HFFc6 (cell line): ENCODE measurements at regions not wholly inside any gene's neighbourhood (a gene's known extent, or its start where the extent isn't known, plus 50 kb on each side); places are given as distances from the start of the nearest gene placed in this dataset.

Experiments
- DNase-seq: peaks from one replicate; pipeline ENCODE4 v3.0.0-alpha.2; 2018
- H3K27ac Mint-ChIP-seq: 2 replicates; pipeline ENCODE4 v1.8.0; 2020; ENCODE audit warnings: mild to moderate bottlenecking, mixed read lengths
- H3K27me3 Mint-ChIP-seq: 2 replicates; pipeline ENCODE4 v1.8.0; 2021; ENCODE audit warnings: mild to moderate bottlenecking, moderate library complexity, mixed read lengths; ENCODE audit not compliant: insufficient read depth
- H3K36me3 Mint-ChIP-seq: 2 replicates; pipeline ENCODE4 v1.8.0; 2021; ENCODE audit warnings: low read depth, mixed read lengths
- H3K4me1 Mint-ChIP-seq: 2 replicates; pipeline ENCODE4 v1.8.0; 2020; ENCODE audit warnings: low read depth, mixed read lengths
- H3K4me3 Mint-ChIP-seq: 2 replicates; pipeline ENCODE4 v1.8.0; 2020; ENCODE audit warnings: mild to moderate bottlenecking, moderate library complexity, mixed read lengths
- H3K9me3 Mint-ChIP-seq: 2 replicates; pipeline ENCODE4 v1.8.0; 2020; ENCODE audit warnings: mild to moderate bottlenecking, mixed read lengths
- TF ChIP-seq, protein P1 (sequence below): fragments of 200-600 bp; sonication (generic); IDR thresholded peaks from 2 replicates; pipeline ENCODE4 v1.5.0; 2021; ENCODE audit warnings: antibody characterized with exemption, mild to moderate bottlenecking

- Mint-ChIP-seq H3K4me3 (no peak overlapping the region), H3K36me3 (no peaks in the 10 kb centered on the region), H3K9me3 (peaks cover 12% of the 10 kb centered on the region), H3K4me1 (no peaks in the 10 kb centered on the region), H3K27ac (no peak overlapping the region), H3K27me3 (no peaks in the 10 kb centered on the region; the same call in 1 of the 2 replicates)
- TF ChIP-seq, protein P1, sequence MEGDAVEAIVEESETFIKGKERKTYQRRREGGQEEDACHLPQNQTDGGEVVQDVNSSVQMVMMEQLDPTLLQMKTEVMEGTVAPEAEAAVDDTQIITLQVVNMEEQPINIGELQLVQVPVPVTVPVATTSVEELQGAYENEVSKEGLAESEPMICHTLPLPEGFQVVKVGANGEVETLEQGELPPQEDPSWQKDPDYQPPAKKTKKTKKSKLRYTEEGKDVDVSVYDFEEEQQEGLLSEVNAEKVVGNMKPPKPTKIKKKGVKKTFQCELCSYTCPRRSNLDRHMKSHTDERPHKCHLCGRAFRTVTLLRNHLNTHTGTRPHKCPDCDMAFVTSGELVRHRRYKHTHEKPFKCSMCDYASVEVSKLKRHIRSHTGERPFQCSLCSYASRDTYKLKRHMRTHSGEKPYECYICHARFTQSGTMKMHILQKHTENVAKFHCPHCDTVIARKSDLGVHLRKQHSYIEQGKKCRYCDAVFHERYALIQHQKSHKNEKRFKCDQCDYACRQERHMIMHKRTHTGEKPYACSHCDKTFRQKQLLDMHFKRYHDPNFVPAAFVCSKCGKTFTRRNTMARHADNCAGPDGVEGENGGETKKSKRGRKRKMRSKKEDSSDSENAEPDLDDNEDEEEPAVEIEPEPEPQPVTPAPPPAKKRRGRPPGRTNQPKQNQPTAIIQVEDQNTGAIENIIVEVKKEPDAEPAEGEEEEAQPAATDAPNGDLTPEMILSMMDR: no peak
- DNase-seq: no peak
Observed at GRCh38 chr5:6309949-6310348, 68.4 kb downstream of the MED10 start.

DNA sequence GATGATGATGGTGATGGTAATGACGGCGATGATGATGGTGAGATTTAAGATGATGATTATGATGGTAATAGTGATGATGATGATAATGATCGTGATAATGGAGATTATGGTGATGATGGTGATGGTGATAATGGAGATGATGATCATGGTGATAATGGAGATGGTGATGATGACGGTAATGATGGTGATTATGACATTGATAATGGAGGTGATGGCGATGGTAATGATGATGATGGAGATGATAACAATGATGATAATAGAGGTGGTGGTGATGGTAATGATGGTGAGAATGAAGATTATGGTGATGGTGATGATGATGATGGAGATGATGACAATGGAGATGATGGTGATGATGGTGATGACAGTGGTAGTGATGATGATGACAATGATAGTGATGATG, 69.7 kb downstream of the MED10 start:
- Mint-ChIP-seq H3K9me3 (peaks cover 4% of the 10 kb centered on the region), H3K36me3 (no peaks in the 10 kb centered on the region), H3K27ac (no peak overlapping the region), H3K4me1 (no peaks in the 10 kb centered on the region), H3K27me3 (no peaks in the 10 kb centered on the region; the same call in 1 of the 2 replicates), H3K4me3 (no peak overlapping the region)
- DNase-seq: no peak
- TF ChIP-seq, protein P1: no peak

DNA sequence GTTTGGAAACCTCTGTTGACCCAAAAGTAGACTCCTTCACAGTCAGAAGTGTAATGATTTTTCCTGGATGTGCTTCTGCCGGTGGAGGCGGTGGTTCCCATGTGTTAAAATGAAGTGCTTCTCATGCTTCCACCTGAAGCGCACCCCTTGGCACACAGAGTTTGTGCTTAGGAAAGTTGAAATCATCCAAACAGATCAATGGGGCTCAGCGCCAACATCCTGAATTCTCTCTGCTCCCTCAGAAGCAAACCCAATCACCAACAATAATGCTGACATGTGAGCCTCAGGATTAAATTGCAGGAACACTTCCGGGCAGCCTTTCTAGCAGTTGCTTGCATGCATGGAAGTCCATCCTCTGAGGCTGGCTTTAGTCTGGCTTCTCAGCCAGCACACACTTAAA, 71.0 kb downstream of the MED10 start:
- TF ChIP-seq, protein P1: no peak
- Mint-ChIP-seq H3K4me1 (no peaks in the 10 kb centered on the region), H3K9me3 (peaks cover 4% of the 10 kb centered on the region), H3K27ac (no peak overlapping the region), H3K27me3 (no peaks in the 10 kb centered on the region; the same call in 1 of the 2 replicates), H3K36me3 (no peaks in the 10 kb centered on the region), H3K4me3 (no peak overlapping the region)
- DNase-seq: no peak

DNA sequence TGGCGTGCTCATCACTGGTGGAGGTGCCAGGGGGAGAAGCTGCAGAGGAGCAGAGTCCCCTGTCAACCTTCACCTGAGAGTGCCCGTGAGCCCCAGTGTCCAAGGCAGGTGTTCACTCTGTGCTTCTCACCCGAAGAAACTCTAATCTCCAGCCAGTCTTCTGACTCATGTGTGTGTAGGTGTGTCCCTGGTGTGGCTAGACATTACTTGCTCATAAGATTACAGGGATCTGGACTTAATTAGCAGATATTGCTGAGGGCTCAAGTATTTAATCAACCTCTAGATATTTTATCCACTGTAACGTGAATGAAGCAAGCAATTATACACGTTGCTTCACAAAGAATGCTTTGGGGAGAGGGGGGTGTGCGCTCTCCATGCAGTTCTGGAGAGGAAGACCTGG, 72.5 kb downstream of the MED10 start:
- H3K9me3 Mint-ChIP-seq: peaks cover 10% of the 10 kb centered on the region
- H3K27me3 Mint-ChIP-seq: no peaks in the 10 kb centered on the region; the same call in 1 of the 2 replicates
- H3K4me3 Mint-ChIP-seq: no peak overlapping the region
- TF ChIP-seq, protein P1: no peak
- H3K36me3 Mint-ChIP-seq: no peaks in the 10 kb centered on the region
- H3K27ac Mint-ChIP-seq: no peak overlapping the region
- H3K4me1 Mint-ChIP-seq: no peaks in the 10 kb centered on the region
- no peak for DNase-seq

- Mint-ChIP-seq H3K4me3 (no peak overlapping the region), H3K9me3 (peaks cover 6% of the 10 kb centered on the region), H3K36me3 (no peaks in the 10 kb centered on the region), H3K27me3 (no peaks in the 10 kb centered on the region), H3K27ac (no peak overlapping the region), H3K4me1 (no peaks in the 10 kb centered on the region)
- TF ChIP-seq, protein P1: no peak
- no peak for DNase-seq
Observed at GRCh38 chr5:6302684-6303083, 75.7 kb downstream of the MED10 start.

GRCh38 chr5:6302075-6302474, 76.3 kb downstream of the MED10 start:
- Mint-ChIP-seq H3K4me3 (no peak overlapping the region), H3K27ac (no peak overlapping the region), H3K4me1 (no peaks in the 10 kb centered on the region), H3K9me3 (peaks cover 6% of the 10 kb centered on the region; the same call in 1 of the 2 replicates), H3K36me3 (no peaks in the 10 kb centered on the region), H3K27me3 (no peaks in the 10 kb centered on the region)
- TF ChIP-seq, protein P1: no peak
- DNase-seq: no peak
